Cardiac fibroblast (primary cell): ENCODE measurements at regions not wholly inside any gene's neighbourhood (a gene's known extent, or its start where the extent isn't known, plus 50 kb on each side); places are given as distances from the start of the nearest gene placed in this dataset.
"Not testable (repeated sequence)": the region's sequence is repeated elsewhere in the genome, so short reads cannot be mapped to it uniquely, and the experiment has no call there.

Experiments used
- DNase-seq, 2 donors: peaks; one replicate each; pipeline versions ENCODE4 v3.0.0 to v3.0.0-alpha.2; 2010; ENCODE audit warnings: low read depth in 2 of 2
- H3K4me3 ChIP-seq, 2 donors: replicated peaks in 1 of 2; 1 replicate in 1 of 2; 2 replicates in 1 of 2; pipeline ENCODE4 v1.5.1; 2011; ENCODE audit warnings: low read depth in 2 of 2, low read length in 2 of 2, mild to moderate bottlenecking in 2 of 2, moderate library complexity in 1 of 2
- TF ChIP-seq, protein P1 (sequence below): IDR thresholded peaks from one replicate; pipeline ENCODE4 v1.5.1; 2011; ENCODE audit warnings: low read depth, mild to moderate bottlenecking, low read length, inconsistent platforms

DNA sequence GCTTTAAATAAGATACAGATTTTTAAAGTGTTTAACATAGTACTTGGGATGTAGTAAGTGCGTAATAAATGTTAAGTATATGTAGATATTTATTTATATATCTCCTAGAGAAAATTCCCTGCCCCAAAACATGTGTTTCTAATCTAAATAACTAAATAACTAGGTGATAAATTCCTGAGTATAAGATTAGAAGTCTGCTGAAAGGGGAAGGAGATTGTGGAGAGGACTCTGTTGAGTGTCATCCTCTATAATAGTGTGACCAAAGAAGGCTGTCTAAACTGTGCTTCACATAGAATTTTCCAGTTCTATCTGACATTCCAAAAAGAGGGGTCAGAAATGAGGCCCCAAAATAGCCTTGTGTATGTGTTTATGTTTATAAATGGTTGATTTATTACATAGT is 590.5 kb upstream of the ADAMTS5 start:
- no peak for DNase-seq
- no peak overlapping the region for H3K4me3 ChIP-seq
- TF ChIP-seq, protein P1, sequence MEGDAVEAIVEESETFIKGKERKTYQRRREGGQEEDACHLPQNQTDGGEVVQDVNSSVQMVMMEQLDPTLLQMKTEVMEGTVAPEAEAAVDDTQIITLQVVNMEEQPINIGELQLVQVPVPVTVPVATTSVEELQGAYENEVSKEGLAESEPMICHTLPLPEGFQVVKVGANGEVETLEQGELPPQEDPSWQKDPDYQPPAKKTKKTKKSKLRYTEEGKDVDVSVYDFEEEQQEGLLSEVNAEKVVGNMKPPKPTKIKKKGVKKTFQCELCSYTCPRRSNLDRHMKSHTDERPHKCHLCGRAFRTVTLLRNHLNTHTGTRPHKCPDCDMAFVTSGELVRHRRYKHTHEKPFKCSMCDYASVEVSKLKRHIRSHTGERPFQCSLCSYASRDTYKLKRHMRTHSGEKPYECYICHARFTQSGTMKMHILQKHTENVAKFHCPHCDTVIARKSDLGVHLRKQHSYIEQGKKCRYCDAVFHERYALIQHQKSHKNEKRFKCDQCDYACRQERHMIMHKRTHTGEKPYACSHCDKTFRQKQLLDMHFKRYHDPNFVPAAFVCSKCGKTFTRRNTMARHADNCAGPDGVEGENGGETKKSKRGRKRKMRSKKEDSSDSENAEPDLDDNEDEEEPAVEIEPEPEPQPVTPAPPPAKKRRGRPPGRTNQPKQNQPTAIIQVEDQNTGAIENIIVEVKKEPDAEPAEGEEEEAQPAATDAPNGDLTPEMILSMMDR: no peak

DNA sequence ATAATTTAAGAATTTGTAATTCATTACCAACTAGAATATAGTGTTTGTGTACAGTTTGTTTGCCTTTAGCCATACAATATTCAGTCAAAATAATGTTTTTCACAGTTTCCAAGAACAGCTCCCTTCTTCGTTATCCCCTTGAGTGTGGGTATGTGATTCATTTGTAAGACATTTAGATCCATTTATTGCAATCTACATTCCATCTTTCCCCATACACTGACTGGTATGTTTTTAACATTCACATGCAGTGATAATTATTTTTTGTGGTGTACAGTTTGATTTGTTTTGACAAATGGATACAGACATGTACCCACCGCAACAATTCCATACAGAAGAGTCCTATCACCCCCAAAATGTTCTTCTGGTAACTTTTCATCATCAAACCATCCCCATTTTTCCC is 589.1 kb upstream of the ADAMTS5 start:
- DNase-seq: peak in 1 of 2 donors; percentile 68
- H3K4me3 ChIP-seq: no peak overlapping the region
- TF ChIP-seq, protein P1: no peak

DNA sequence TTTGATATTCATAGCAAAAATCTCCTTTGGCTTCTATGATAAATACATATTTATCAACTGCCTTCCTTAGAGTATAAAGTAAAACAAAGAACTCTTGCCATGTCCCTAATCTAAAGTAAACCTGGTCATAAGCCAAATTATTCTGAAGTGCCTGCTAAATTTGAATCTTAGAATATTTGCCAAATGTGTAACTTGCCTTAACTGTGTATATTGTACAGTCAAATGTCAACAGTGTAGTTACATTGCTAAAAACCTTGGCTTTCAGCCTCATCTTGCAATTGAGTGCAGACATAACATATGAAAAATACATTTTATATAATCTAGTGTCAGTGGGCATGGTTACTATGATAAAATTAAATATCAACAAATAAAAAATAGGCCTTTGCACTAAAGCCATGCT is 583.4 kb upstream of the ADAMTS5 start:
- DNase-seq: peak in 1 of 2 donors; percentile 74
- H3K4me3 ChIP-seq: no peak overlapping the region
- TF ChIP-seq, protein P1: no peak

DNA sequence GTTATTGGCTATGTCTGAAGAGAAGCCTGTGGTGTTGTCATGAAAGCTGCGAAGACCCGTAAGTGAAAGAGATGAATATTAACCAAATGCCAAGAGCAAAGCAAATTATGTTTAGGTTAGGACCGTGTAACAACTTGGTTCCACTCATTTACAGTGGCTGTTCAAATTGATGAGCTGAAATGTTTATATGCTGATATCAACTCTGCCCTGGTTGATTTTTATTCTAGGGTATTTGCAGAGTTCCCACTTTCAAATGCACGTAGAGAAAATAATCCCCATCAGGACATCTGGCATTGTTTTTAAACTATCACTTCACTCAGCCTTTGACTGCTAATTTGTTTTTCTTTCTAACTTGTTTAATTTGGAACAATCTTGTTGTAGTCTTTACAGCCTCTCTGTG is 581.6 kb upstream of the ADAMTS5 start:
- no peak overlapping the region for H3K4me3 ChIP-seq
- TF ChIP-seq, protein P1: no peak
- DNase-seq: no peak

DNA sequence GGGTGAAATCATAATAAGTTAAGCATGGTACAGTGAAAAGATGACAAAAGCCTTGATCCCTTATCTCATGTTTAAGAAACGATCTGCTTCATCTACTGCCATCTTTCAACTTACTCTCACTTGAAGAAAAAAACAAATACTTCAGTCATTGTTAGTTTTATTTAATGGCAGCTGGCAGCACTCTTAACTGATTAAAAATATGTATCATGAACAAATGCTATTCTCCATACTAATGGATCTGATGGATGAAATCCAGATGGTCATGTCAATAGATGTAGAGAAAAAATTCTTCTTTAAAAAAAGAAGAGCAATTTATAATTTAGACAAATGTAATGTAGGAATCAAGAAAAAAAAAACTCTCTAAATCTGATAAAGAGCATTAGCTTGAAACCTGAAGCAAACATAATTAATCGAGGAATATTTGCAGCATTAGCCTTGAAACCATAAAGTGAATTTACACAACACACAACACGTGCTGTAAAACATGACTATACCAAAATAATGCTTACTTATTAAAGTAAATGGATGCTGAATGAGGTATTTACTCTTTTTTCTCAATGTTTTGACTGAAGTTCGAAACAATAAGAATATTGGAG is 579.0 kb upstream of the ADAMTS5 start:
- no peak overlapping the region for H3K4me3 ChIP-seq
- TF ChIP-seq, protein P1: no peak
- DNase-seq: no peak

DNA sequence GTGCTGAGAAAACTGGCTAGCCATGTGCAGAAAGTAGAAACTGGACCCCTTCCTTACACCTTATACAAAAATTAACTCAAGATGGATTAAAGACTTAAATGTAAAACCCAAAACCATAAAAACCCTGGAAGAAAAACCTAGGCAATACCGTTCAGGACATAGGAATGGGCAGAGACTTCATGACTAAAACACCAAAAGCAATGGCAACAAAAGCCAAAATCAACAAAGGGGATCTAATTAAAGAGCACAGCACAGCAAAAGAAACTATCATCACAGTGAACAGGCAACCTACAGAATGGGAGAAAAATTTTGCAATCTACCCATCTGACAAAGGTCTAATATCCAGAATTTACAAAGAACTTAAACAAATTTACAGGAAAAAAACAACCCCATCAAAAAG is 575.2 kb upstream of the ADAMTS5 start:
- DNase-seq: peak in 1 of 2 donors; percentile 62
- H3K4me3 ChIP-seq: not testable (repeated sequence)

DNA sequence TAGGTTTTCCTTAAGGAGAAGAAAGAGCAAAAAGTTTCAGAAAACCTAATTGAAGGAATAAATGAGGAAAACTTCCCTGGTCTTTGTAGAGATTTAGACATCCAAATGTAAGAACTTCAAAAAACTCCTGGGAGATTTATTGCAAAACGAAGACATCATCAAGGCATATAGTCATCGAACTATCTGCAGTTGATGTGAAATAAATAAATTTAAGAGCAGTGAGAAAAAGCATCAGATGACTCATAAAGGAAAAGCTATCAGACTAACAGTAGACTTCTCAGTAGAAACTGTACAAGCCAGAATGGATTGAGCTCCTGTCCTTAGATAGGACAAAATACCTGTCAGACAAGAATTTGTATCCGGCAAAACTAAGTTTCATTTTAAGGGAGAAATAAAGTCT is 569.4 kb upstream of the ADAMTS5 start:
- DNase-seq: peak; percentile 17 to 73
- no peak overlapping the region for H3K4me3 ChIP-seq
- TF ChIP-seq, protein P1: no peak
